H1 (cell line): ENCODE measurements at regions not wholly inside any gene's neighbourhood (a gene's known extent, or its start where the extent isn't known, plus 50 kb on each side); places are given as distances from the start of the nearest gene placed in this dataset.
"Not testable (repeated sequence)": the region's sequence is repeated elsewhere in the genome, so short reads cannot be mapped to it uniquely, and the experiment has no call there.

Experiments
- CTCF ChIA-PET: fragments of 300-600 bp; sonication (Branson Sonifier 250); formaldehyde crosslinking; loops from one replicate; lab custom pipeline; 2021; ENCODE audit not compliant: partially characterized antibody; lab: Charles Lee
- POLR2A ChIA-PET: fragments of 300-600 bp; sonication (Branson Sonifier 250); formaldehyde crosslinking; loops from one replicate; lab custom pipeline; 2021; ENCODE audit warnings: inconsistent platforms; ENCODE audit not compliant: partially characterized antibody; lab: Charles Lee
- DNase-seq, 2 experiments: peaks; one replicate each; pipeline versions ENCODE4 v3.0.0 to v3.0.0-alpha.2; 2010 to 2022; ENCODE audit warnings: low spot score in 2 of 2, low read depth in 1 of 2, mixed read lengths in 1 of 2
- FAIRE-seq: peaks from 2 replicates; lab custom pipeline; 2011; peaks lifted over from hg19 to GRCh38; lab: Jason Lieb, UNC
- H2AFZ ChIP-seq: 2 replicates; pipeline ENCODE4 v1.8.1; 2012; ENCODE audit warnings: low read length, inconsistent platforms
- H2AK5ac ChIP-seq: 2 replicates; pipeline ENCODE4 v1.6.1; 2013; ENCODE audit warnings: low read depth, low read length
- H2BK120ac ChIP-seq: replicated peaks from 2 replicates; pipeline ENCODE3; 2013; ENCODE audit warnings: low read depth, low read length, inconsistent platforms
- H2BK12ac ChIP-seq: 2 replicates; pipeline ENCODE4 v1.6.1; 2013; ENCODE audit warnings: low read depth, low read length
- H2BK15ac ChIP-seq: 2 replicates; pipeline ENCODE4 v1.6.1; 2013; ENCODE audit warnings: low read length
- H2BK20ac ChIP-seq: 2 replicates; pipeline ENCODE4 v1.6.1; 2013; ENCODE audit warnings: low read length
- H2BK5ac ChIP-seq: 2 replicates; pipeline ENCODE4 v1.6.1; 2013; ENCODE audit warnings: low read depth, low read length
- H3K14ac ChIP-seq: 2 replicates; pipeline ENCODE4 v1.6.1; 2013; ENCODE audit warnings: inconsistent platforms; ENCODE audit not compliant: insufficient read length
- H3K18ac ChIP-seq: 2 replicates; pipeline ENCODE4 v1.6.1; 2013; ENCODE audit warnings: low read length; ENCODE audit errors: extremely low read depth
- H3K23ac ChIP-seq: 2 replicates; pipeline ENCODE4 v1.6.1; 2013; ENCODE audit warnings: inconsistent platforms; ENCODE audit not compliant: insufficient read length
- H3K23me2 ChIP-seq: 2 replicates; pipeline ENCODE4 v1.6.1; 2013; ENCODE audit warnings: low read depth, low read length
- H3K27ac ChIP-seq: 2 replicates; pipeline ENCODE4 v1.6.1; 2011; ENCODE audit warnings: low read depth, low read length, inconsistent platforms
- H3K27me3 ChIP-seq, 4 experiments: replicated peaks in 1 of 4; 1 replicate in 1 of 4; 2 replicates in 3 of 4; pipeline versions ENCODE4 v1.6.1 to v1.8.1; 2011 to 2013; ENCODE audit warnings: low read length in 3 of 4, mild to moderate bottlenecking in 3 of 4, inconsistent platforms in 2 of 4, mixed read lengths in 2 of 4, moderate library complexity in 1 of 4; ENCODE audit not compliant: control insufficient read depth in 3 of 4, insufficient read depth in 3 of 4; ENCODE audit errors: extremely low read depth in 1 of 4
- H3K36me3 ChIP-seq, 4 experiments: 2 replicates each; pipeline versions ENCODE4 v1.6.1 to v1.8.1; 2011 to 2013; ENCODE audit warnings: mild to moderate bottlenecking in 4 of 4, low read length in 3 of 4, moderate library complexity in 2 of 4, control low read depth in 1 of 4, inconsistent platforms in 1 of 4; ENCODE audit not compliant: insufficient read depth in 4 of 4, control insufficient read depth in 2 of 4
- H3K4ac ChIP-seq: replicated peaks from 2 replicates; pipeline ENCODE3; 2013; ENCODE audit warnings: low read length, low read depth, mixed read lengths, inconsistent platforms; ENCODE audit not compliant: insufficient read length
- H3K4me1 ChIP-seq, 4 experiments: replicated peaks in 1 of 4; 1 replicate in 1 of 4; 2 replicates in 3 of 4; pipeline versions ENCODE4 v1.6.1 to v1.8.1; 2011 to 2013; ENCODE audit warnings: low read length in 3 of 4, inconsistent platforms in 2 of 4, mixed read lengths in 1 of 4; ENCODE audit not compliant: insufficient read depth in 4 of 4, control insufficient read depth in 3 of 4
- H3K4me2 ChIP-seq, 2 experiments: 2 replicates each; pipeline versions ENCODE4 v1.6.1 to v1.8.1; 2011 to 2013; ENCODE audit warnings: low read depth in 2 of 2, low read length in 2 of 2, control low read depth in 1 of 2, inconsistent platforms in 1 of 2, mild to moderate bottlenecking in 1 of 2; ENCODE audit not compliant: insufficient read depth in 1 of 2
- H3K4me3 ChIP-seq, 4 experiments: fragments of 200-600, 300-600 bp in 1 of 4; sonication (generic), shearing (Covaris generic), sonication (Bioruptor Twin) in 1 of 4; 2 replicates each; pipeline versions ENCODE4 v1.5.1 to v1.8.1; 2011 to 2016; ENCODE audit warnings: low read length in 4 of 4, low read depth in 3 of 4, control low read depth in 2 of 4, inconsistent platforms in 2 of 4, mild to moderate bottlenecking in 2 of 4, mixed read lengths in 1 of 4, moderate library complexity in 1 of 4; ENCODE audit not compliant: insufficient read depth in 2 of 4; ENCODE audit errors: extremely low read depth in 1 of 4
- H3K56ac ChIP-seq: replicated peaks from 2 replicates; pipeline ENCODE3; 2013; ENCODE audit warnings: low read depth, mild to moderate bottlenecking, mixed read lengths, low read length, inconsistent platforms; ENCODE audit not compliant: insufficient read length
- H3K79me1 ChIP-seq: 2 replicates; pipeline ENCODE4 v1.6.1; 2013; ENCODE audit warnings: low read depth, low read length, control low read depth
- H3K79me2 ChIP-seq, 2 experiments: 2 replicates each; pipeline versions ENCODE4 v1.6.1 to v1.8.1; 2012 to 2013; ENCODE audit warnings: low read length in 2 of 2, mild to moderate bottlenecking in 2 of 2, inconsistent platforms in 1 of 2; ENCODE audit not compliant: insufficient read depth in 2 of 2, control insufficient read depth in 1 of 2
- H3K9ac ChIP-seq, 4 experiments: replicated peaks in 1 of 4; 1 replicate in 1 of 4; 2 replicates in 3 of 4; pipeline versions ENCODE4 v1.6.1 to v1.8.1; 2011 to 2013; ENCODE audit warnings: low read depth in 3 of 4, low read length in 3 of 4, control low read depth in 2 of 4, mild to moderate bottlenecking in 2 of 4, moderate library complexity in 2 of 4, inconsistent platforms in 1 of 4; ENCODE audit errors: extremely low read depth in 1 of 4
- H3K9me3 ChIP-seq, 2 experiments: 2 replicates each; pipeline versions ENCODE4 v1.6.1 to v1.8.1; 2012 to 2013; ENCODE audit warnings: mild to moderate bottlenecking in 2 of 2, moderate library complexity in 2 of 2, control low read depth in 1 of 2, inconsistent platforms in 1 of 2, low read depth in 1 of 2, low read length in 1 of 2, mixed read lengths in 1 of 2; ENCODE audit not compliant: insufficient read depth in 2 of 2
- H4K20me1 ChIP-seq, 2 experiments: replicated peaks in 1 of 2; 2 replicates each; pipeline versions ENCODE3 to v1.8.1; 2011 to 2013; ENCODE audit warnings: inconsistent platforms in 2 of 2, low read length in 2 of 2, mild to moderate bottlenecking in 1 of 2; ENCODE audit not compliant: insufficient read depth in 2 of 2, control insufficient read depth in 1 of 2
- H4K5ac ChIP-seq: 2 replicates; pipeline ENCODE4 v1.6.1; 2013; ENCODE audit warnings: low read length, low read depth, mixed read lengths, inconsistent platforms; ENCODE audit not compliant: insufficient read length
- H4K8ac ChIP-seq: 2 replicates; pipeline ENCODE4 v1.8.0; 2013; ENCODE audit warnings: mild to moderate bottlenecking, moderate library complexity, low read length, inconsistent platforms; ENCODE audit not compliant: insufficient read depth; ENCODE audit errors: extremely low read depth
- H4K91ac ChIP-seq: replicated peaks from 2 replicates; pipeline ENCODE3; 2013; ENCODE audit warnings: low read length, mixed read lengths, inconsistent platforms; ENCODE audit not compliant: insufficient read length
- WGBS, 2 experiments: shearing (Covaris generic) in 1 of 2; methylation state at CpG; one replicate each; pipeline versions ENCODE4 v1.1.6 to v1.1.7; 2013 to 2015; ENCODE audit warnings: low lambda C conversion rate in 2 of 2, mixed read lengths in 2 of 2, inconsistent platforms in 1 of 2, low coverage in 1 of 2, missing lambda C conversion rate in 1 of 2; ENCODE audit not compliant: insufficient replicate concordance in 2 of 2, insufficient coverage in 1 of 2, insufficient read length in 1 of 2; ENCODE audit errors: extremely low coverage in 1 of 2, missing lambda C conversion rate in 1 of 2; 5-methylcytosine and 5-hydroxymethylcytosine counted together

DNA sequence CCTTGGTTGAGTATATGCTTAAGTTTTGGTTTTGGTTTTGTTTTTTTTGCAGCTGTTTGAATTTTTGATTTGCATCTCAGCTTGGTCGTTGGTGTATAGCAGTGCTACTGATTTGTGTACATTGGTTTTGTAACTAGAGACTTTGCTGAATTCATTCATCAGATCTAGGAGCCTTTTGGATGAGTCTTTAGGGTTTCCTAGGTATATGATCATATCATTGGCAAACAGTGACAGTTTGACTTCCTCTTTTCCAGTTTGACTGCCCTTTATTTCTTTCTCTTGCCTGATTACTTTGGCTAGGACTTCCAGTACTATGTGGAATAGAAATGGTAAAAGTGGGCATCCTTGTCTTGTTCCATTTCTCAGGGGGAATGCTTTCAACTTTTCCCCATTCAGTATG, 1174.9 kb downstream of the PLA2G4A start:
- H3K14ac ChIP-seq, POLR2A ChIA-PET, H3K4me2 ChIP-seq, H3K9me3 ChIP-seq, H4K8ac ChIP-seq, H3K79me1 ChIP-seq, H3K23me2 ChIP-seq, H3K27me3 ChIP-seq, H2BK120ac ChIP-seq, FAIRE-seq, H3K56ac ChIP-seq, H4K20me1 ChIP-seq, H3K9ac ChIP-seq, H3K4me3 ChIP-seq, DNase-seq, H2AK5ac ChIP-seq, H3K36me3 ChIP-seq, H3K79me2 ChIP-seq, H4K91ac ChIP-seq, H2BK5ac ChIP-seq, H3K4me1 ChIP-seq, CTCF ChIA-PET, H3K4ac ChIP-seq, H2BK15ac ChIP-seq, H2BK20ac ChIP-seq, H3K23ac ChIP-seq, H2BK12ac ChIP-seq, H4K5ac ChIP-seq, H3K18ac ChIP-seq, H3K27ac ChIP-seq, H2AFZ ChIP-seq: not testable (repeated sequence)
- WGBS, 2 experiments, result 90% methylated on average over 1 of the region's 1 CpG; no CpG with 5 or more reads in 1 of the 2 experiments
